ENCODE measurements at regions not wholly inside any gene's neighbourhood (a gene's known extent, or its start where the extent isn't known, plus 50 kb on each side); places are given as distances from the start of the nearest gene placed in this dataset.

- TF ChIP-seq POLR2AphosphoS5 (IDR thresholded peaks at IDR 0.05) (no peak), EP300 (IDR thresholded peaks at IDR 0.05) (no peak), POLR2A (IDR thresholded peaks at IDR 0.05) (no peak)
- TF ChIP-seq, protein P1, sequence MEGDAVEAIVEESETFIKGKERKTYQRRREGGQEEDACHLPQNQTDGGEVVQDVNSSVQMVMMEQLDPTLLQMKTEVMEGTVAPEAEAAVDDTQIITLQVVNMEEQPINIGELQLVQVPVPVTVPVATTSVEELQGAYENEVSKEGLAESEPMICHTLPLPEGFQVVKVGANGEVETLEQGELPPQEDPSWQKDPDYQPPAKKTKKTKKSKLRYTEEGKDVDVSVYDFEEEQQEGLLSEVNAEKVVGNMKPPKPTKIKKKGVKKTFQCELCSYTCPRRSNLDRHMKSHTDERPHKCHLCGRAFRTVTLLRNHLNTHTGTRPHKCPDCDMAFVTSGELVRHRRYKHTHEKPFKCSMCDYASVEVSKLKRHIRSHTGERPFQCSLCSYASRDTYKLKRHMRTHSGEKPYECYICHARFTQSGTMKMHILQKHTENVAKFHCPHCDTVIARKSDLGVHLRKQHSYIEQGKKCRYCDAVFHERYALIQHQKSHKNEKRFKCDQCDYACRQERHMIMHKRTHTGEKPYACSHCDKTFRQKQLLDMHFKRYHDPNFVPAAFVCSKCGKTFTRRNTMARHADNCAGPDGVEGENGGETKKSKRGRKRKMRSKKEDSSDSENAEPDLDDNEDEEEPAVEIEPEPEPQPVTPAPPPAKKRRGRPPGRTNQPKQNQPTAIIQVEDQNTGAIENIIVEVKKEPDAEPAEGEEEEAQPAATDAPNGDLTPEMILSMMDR (IDR thresholded peaks at IDR 0.05) = no peak
- no peak overlapping the region for H3K4me3 ChIP-seq
- H3K9me3 ChIP-seq = no peaks in the 10 kb centered on the region
- H3K27ac ChIP-seq = no peak overlapping the region
- H3K27me3 ChIP-seq = no peaks in the 10 kb centered on the region
- H3K36me3 ChIP-seq = no peaks in the 10 kb centered on the region
- 66 to 80% (median 74%) methylated on average over 5 of the region's 5 CpGs for WGBS, 5 donors
- intact Hi-C loops (cut with DNase I; ENCODE audit: low total_unique reads) = no loop called here
- H3K4me1 ChIP-seq = no peaks in the 10 kb centered on the region
- no peak for DNase-seq
Measured at GRCh38 chr2:195475336-195475735, 181.7 kb upstream of the SLC39A10 start.

DNA sequence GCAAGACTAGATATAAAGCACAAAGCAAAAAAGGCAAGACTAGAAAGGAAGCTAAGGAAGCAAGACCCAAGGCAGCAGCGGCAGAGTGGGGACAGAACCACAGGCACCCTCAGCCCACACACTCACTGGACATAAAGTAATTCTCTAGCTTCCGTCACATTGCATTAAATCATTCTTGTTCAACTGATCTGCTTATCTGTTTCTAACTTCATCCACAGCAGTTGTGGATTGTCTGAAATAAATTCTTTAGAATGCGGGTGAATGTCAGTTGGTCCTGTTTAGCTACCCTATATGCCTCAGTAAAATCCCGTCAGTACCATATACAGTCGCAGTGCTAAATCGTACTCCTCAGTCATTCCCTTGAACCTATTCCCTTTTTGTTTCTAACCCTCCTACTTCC is 183.2 kb upstream of the SLC39A10 start:
- 82 to 96% (median 91%) methylated on average over 6 of the region's 6 CpGs for WGBS, 5 donors
- DNase-seq = no peak
- TF ChIP-seq, protein P1 (IDR thresholded peaks at IDR 0.05) = no peak
- TF ChIP-seq POLR2AphosphoS5 (IDR thresholded peaks at IDR 0.05) (no peak), POLR2A (IDR thresholded peaks at IDR 0.05) (no peak), EP300 (IDR thresholded peaks at IDR 0.05) (no peak)
- intact Hi-C loops (cut with DNase I; ENCODE audit: low total_unique reads) = no loop called here
- Histone ChIP-seq H3K27me3 (no peaks in the 10 kb centered on the region), H3K36me3 (no peaks in the 10 kb centered on the region), H3K4me3 (no peak overlapping the region), H3K4me1 (no peaks in the 10 kb centered on the region), H3K9me3 (no peaks in the 10 kb centered on the region), H3K27ac (no peak overlapping the region)

GRCh38 chr2:195472501-195473234 is 184.4 kb upstream of the SLC39A10 start:
- H3K27me3 ChIP-seq = no peaks in the 10 kb centered on the region
- WGBS, 5 donors = 51 to 71% (median 56%) methylated on average over 3 of the region's 3 CpGs
- no peak for DNase-seq
- intact Hi-C loops (cut with DNase I; ENCODE audit: low total_unique reads) = no loop called here
- no peak for TF ChIP-seq POLR2AphosphoS5 (IDR thresholded peaks at IDR 0.05)
- H3K36me3 ChIP-seq = no peaks in the 10 kb centered on the region
- no peak overlapping the region for H3K27ac ChIP-seq
- H3K4me3 ChIP-seq = no peak overlapping the region
- no peaks in the 10 kb centered on the region for H3K9me3 ChIP-seq
- H3K4me1 ChIP-seq = no peaks in the 10 kb centered on the region

DNA sequence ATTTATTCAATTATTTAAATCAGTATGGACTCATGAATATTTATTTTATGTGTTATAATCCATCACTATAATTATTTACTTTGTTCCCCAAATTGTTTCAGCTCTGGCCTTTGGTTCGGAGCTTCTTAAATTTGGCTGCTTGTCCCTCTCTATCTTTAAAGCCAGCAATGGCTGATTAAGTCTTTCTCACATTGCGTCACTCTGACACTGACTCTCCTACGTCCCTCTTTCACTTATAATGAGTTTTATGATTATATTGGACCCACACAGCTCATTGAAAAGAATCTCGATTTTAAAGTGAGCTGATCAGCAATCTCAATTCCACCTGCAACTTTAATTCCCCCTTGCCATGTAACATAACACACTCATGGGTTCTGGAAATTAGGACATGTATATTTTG is 185.2 kb upstream of the SLC39A10 start:
- no peak overlapping the region for H3K4me3 ChIP-seq
- no peaks in the 10 kb centered on the region for H3K36me3 ChIP-seq
- intact Hi-C loops (cut with DNase I; ENCODE audit: low total_unique reads) = no loop called here
- H3K9me3 ChIP-seq = peaks cover 0 to 6% (median 0%) of the 10 kb centered on the region in 4 donors
- H3K4me1 ChIP-seq = no peaks in the 10 kb centered on the region
- WGBS, 5 donors = 62 to 75% (median 74%) methylated on average over 4 of the region's 4 CpGs
- H3K27me3 ChIP-seq = no peaks in the 10 kb centered on the region
- TF ChIP-seq POLR2AphosphoS5 (IDR thresholded peaks at IDR 0.05) (no peak), EP300 (IDR thresholded peaks at IDR 0.05) (no peak), POLR2A (IDR thresholded peaks at IDR 0.05) (no peak)
- TF ChIP-seq, protein P1 (IDR thresholded peaks at IDR 0.05) = no peak
- DNase-seq = no peak
- no peak overlapping the region for H3K27ac ChIP-seq

- Histone ChIP-seq H3K27me3 (no peaks in the 10 kb centered on the region), H3K9me3 (peaks cover 0 to 9% (median under 1%) of the 10 kb centered on the region in 4 donors), H3K4me1 (no peaks in the 10 kb centered on the region), H3K36me3 (no peaks in the 10 kb centered on the region), H3K27ac (no peak overlapping the region), H3K4me3 (no peak overlapping the region)
- no peak for DNase-seq
- 71 to 82% (median 78%) methylated on average over 2 of the region's 2 CpGs for WGBS, 5 donors
- intact Hi-C loops (cut with DNase I; ENCODE audit: low total_unique reads) = no loop called here
- no peak for TF ChIP-seq POLR2AphosphoS5 (IDR thresholded peaks at IDR 0.05)
- TF ChIP-seq POLR2A (IDR thresholded peaks at IDR 0.05) = no peak
- TF ChIP-seq EP300 (IDR thresholded peaks at IDR 0.05) = no peak
- TF ChIP-seq, protein P1 (IDR thresholded peaks at IDR 0.05) = no peak
Measured at GRCh38 chr2:195471163-195471562, 185.9 kb upstream of the SLC39A10 start.

Measured in stomach (tissue), 8 donors.